ENCODE measurements at regions not wholly inside any gene's neighbourhood (a gene's known extent, or its start where the extent isn't known, plus 50 kb on each side); places are given as distances from the start of the nearest gene placed in this dataset.

DNA sequence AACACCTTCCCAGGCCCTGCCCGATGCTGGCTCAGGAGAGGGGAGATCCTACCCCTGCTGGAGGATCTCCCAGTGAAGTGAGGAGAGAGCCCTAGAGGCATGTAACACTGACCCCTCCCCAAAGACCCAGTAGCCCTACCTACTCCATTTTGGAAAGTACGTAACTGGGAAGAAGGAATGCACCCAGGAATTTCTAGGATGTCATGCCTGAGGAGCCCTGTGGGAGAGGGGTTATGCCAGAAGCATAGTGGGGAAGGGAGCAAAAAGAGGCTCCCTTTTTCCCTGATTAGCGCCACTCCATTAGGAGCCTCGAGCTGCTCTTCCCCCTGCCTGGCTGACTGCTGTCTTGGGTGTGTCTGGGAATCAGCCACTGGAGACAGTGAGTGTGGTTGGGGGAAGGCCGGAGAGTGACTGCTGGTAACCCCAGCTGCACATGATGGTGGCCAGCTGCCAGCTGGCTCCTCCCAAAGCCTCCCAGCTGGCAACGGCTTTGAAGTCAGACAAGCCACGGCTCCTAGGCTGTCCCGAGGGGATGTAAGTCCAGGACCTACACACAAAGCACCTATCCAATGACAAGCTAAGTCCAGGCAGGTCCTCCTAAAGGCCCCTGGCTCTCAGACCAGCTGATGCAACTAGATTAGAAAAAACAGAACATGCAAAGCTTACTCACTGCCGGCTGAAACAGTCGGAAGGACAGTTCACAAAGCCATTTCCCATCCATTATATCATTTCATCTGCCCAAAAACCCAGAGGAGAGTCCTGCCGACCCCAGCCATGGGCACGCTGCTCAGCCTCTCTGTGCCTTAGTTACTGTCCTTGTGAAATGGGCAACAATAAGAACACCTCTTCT, 136.5 kb upstream of the ABCA1 start:
- DNase-seq (ENCODE audit: low read depth in 2 of 2): no peak

DNA sequence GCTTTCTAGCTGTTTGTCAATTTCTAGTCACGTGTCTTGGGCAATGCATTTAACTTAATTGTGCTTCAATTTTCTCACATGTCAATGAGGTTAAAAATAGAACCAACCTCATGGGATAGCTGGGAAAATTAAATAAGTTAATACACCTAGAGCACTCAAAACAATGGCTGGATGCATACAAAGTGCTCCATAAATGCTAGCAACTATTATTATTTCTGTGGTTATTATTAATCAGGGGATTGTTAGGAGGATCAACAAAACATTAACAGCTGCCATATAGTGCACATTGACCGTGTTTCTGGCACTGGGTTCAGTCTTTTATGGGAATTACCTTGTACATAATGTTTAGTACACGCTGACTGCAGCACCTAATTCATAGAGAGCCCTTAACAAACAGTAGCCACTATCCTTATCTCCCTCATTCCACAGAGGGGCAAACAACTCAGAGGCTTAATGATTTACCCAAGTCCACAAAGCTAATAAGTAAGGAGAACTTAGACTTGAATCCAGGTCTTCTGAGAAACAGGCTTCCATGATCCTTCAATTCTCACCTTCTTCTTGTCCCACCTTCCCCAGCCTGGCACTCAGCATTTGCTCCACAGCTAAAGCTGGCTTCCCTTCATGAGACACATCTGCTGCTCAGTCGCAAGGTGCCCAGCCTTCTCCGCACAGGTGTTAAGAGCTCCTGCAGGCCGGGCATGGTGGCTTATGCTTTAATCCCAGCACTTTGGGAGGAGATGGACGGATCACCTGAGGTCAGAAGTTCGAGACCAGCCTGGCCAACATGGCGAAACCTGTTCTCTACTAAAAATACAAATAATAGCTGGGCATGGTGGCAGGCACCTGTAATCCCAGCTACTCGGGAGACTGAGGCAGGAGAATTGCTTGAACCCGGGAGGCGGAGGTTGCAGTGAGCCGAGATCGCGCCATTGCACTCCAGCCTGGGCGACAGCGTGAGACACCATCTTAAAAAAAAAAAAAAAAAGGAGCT, 137.4 kb upstream of the ABCA1 start:
- no peak for DNase-seq (ENCODE audit: low read depth in 2 of 2)

DNA sequence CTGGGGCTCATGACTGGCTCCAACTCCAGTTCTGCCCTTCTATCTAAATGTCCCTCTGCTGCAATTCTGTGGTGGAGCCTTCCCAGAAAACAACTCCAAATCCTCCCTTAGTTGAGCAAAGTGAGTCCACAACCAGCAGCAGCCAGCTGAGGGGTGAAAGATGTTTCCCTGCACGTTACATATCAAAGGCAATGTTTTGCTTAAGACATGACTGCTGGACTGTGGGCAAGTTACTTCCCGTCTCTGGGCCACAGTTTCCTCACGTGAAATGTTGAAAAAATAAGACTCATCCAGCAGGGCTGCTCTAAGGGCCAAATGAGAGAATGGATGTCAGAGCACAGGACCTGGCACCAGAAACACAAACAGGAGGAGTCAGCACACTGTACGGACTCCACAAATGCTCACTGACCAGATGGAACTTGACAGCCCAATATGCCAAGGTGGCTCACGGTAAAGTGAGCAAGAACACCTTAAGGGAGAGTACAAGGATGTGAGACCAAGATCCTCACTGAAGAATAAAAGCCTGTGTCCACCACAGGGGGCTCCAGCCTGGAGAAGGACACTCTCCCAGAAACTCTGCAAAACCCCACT, 138.4 kb upstream of the ABCA1 start:
- DNase-seq (ENCODE audit: low read depth in 2 of 2): no peak

DNA sequence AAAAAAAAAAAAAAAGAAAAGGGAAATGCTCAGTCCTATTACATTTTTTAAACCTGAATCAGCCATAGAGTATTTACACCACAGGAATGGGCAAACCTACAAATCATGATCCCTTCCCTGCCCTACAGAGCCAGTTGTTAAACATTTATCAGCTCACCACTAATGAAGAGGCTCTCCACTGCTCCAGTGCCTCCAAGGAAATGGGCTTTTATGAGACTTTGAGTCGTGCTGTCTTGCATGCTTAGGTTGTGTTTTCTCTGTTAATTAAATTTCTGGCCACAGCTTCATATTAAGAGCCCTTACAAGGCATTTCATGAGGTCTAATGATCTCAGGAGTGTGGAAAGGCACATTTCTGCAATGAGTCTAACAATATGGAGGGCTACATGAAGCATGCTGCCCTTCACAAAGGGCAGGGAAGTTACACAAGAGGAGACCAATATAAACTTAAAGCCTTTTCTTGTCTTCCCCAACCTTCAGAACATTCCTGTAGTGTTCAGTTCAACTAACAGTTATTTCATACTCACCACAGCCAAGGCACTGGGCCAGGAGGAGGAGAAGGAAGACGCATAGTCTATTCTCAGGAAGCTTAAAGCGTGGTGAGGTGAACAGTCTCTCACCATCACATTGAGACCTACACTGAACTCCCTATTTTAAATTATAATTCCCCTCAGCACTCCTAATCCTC, 140.1 kb upstream of the ABCA1 start:
- DNase-seq (ENCODE audit: low read depth in 2 of 2): no peak

DNA sequence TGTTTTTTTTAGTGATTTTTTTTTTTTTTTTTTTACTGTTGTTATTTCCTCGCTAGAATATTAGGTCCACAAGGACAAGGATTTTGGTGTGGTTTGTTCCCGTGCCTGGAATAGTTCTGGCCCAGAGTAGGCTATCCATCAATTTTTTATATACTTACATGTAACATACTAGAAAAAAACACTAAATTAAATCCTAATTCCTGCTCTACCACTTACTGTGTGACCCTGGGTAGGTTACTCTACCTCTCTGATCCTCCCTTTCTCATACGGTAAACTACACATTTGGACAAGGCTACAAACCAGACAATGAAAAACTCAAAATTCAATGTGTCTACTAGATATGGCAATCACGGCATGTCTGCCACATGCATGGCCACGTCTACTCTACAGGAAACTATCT, 141.3 kb upstream of the ABCA1 start:
- no peak for DNase-seq (ENCODE audit: low read depth in 2 of 2)

DNA sequence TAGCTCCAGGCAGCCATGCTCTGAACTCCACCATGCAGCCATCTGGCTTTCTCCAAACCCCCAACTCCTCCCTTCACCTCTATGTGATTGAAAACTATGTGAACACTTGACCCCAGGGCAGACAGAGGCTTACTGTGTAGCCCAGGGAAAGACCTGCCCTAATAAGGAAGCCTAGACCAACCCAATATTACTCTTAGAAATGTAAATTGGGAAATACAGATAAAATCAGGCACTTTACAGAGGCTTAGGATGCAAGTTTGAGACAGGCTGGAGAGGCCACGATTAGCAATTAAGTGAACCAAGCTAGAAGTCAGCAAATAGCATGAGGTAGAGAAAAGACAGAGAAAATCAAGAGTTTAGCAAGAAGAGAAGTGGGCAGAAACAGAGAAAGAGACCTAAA, 141.7 kb upstream of the ABCA1 start:
- no peak for DNase-seq (ENCODE audit: low read depth in 2 of 2)

DNA sequence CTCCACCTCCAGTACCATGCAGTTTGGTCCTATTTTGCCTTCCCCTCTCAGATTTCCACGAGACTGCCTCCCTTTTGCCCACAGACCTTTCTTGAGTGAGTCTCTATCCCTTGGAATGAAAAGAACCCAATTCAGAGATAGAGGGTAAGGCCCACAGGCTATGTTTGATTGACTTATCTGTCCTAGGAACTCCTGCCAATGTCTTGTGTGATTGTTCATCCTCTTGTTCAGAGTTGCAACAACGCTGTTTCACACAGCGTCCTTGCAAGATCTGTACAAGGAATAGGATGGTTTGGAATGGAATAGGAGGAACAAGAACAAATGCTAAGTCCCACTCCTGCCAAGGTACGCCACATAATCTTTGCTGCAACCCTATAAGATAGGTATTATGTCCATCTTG, 142.2 kb upstream of the ABCA1 start:
- no peak for DNase-seq (ENCODE audit: low read depth in 2 of 2)

DNA sequence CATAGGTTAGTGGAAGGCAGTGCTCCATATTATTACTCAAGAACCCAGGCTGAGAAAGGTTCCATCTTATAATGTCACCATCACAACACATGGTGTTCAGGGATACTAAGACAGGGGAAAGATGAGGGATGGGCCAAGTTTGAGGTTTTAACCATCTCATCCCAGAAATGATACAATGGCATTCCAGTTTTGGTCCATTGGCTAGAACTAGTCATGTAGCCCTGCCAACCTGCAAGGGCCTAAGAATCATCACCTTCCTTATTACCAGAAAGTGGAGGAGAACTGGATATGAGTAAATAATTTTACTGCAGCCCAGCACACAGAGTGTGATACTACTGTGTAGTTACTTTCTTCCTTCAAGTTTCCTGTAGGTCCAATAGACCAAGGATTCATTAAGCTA, 144.5 kb upstream of the ABCA1 start:
- no peak for DNase-seq (ENCODE audit: low read depth in 2 of 2)

DNA sequence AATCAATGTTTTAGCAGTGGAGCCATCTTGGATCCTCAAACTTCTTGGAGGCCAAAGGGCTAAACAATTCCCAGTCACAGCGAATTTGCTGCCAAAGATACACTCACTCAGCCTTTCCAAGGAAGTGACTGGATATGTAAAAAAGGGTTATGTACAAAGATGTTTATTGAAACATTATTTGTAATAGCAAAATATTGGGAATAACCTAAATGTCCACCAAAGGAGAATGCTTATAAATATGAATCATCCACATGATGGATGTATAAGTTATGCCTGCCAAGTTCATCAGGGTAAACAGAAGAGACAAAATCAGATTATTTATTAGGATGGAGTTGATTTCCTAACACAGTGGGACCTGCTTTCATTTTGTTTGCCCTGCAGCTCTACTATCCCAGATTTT, 145.2 kb upstream of the ABCA1 start:
- no peak for DNase-seq (ENCODE audit: low read depth in 2 of 2)

DNA sequence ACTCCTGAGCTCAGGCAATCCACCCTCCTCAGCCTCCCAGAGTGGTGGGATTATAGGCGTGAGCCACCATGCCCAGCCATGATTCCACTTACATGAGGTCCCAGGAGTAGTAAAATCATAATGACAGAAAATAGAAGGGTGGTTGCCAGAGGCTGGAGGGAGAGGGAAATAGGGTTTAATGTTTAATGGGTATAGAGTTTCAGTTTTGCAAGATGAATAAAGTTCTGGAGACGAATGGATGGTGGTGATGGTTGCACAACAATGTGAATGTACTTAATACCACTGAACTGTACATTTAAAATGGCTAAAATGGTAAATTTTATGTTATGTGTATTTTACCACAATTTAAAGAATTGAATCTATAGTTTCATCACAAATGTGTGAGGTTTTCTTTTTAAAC, 146.5 kb upstream of the ABCA1 start:
- no peak for DNase-seq (ENCODE audit: low read depth in 2 of 2)

DNA sequence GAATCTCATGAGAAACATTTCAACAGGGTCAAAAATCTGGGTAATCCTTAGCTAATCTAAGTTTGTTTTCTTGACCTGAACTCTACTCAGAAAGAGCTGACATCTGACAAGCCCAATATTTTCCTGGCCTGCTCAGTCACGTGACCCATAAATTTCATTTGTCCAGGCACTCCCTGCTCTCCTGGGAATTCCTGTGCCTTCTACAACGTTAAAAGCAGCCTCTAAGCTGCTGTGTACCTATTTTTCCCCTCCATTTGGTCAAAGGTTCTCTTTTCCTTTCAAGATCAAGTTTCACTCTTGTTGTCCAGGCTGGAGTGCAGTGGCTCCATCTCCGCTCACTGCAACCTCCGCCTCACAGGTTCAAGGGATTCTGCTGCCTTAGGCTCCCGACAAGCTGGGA, 148.8 kb upstream of the ABCA1 start:
- no peak for DNase-seq (ENCODE audit: low read depth in 2 of 2)

DNA sequence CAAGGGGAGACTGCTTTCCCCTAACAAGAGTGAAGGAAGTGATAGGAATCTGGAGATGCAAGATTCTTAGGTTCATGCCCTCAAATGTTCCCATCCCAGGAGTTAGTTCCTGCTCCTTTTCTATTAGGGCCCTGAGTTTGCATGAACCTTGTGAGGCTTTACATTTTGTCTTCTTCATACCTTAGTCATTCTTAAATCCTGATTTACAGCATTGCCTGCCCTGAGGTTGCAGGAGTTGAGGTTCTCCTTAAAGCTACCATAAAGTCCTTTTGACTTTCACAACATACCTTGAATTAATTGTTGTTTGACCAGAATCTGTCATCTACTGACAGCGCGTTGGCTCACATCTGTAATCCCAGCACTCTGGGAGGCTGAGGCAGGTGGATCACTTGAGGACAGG, 151.5 kb upstream of the ABCA1 start:
- DNase-seq (ENCODE audit: low read depth in 2 of 2): no peak

DNA sequence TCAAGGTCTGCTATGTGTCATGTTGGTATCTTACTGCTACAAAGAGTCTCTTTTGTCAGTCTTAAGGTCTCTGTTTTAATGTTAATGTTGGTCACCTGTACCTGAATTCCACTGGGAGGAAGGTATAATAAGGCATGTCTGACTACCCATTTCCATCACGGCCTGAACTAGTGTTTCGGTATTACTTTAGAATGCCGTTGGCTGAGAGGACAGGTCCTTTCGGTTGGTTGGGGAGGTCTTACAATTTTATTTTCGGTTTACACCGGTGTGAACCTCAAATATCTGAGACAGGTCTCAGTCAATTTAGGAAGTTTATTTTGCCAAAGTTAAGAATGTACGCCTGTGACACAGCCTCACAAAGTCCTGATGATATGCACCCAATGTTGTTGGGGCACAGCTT, 154.9 kb upstream of the ABCA1 start:
- no peak for DNase-seq (ENCODE audit: low read depth in 2 of 2)

DNA sequence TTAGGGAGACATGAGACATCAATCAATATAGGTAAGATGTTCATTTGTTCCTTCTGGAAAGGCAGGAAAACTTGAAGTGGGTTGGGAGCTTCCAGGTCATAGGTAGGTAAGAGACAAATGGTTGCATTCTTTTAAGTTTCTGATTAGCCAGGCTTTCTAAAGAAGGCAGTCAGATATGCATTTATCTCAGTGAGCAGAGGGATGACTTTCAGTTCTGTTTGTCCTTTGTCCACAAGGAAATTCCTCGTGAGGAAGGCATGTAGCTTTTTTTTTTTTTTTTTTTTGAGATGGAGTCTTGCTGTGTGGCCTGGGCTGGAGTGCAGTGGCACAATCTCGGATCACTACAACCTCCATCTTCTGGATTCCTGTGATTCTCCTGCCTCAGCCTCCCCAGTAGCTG, 155.3 kb upstream of the ABCA1 start:
- DNase-seq (ENCODE audit: low read depth in 2 of 2): no peak

DNA sequence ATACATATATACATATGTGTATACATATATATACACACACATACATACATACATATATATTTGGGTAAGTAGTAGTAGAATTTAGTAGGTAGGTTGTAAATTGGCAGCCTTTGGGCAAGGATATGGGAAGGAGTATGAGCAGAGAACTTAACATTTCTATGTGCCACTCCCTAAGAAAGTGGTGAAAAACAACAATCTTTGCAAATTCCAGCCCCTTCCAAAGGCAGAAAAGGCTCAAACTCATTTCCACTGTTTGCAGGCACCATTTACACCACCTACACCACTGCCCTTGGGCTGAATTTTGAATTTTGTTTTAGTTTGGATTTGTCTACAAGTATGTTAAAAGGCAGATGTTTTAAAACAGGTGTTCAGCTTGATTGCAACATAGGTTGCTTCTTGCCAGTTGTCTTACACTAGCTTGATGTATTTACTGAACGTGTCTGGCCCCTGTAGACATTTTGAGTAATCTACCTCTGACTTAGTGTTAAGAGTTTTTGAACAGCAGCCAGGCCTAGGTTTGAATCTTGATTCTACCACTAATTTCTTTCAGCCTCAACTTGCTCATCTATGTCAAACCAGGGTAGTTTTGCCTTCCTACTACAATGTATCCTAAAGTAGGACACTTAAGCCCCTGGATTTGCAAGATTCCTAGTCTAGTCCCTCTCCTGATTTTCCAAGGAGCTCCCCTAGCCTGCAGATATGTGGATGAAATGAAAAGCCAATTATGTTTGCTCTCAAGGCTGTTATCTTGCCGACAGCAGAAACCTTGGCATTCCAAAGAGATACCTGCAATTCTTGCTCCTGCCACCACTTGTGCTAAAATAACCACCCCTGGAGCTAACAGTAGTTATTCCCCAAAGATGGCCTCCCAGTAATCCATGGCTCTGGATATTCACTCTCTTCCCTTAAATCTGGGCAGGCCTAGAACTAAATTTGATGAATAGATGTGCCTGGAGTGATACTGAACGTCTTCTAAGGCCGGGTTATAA, 156.2 kb upstream of the SLC44A1 start:
- DNase-seq (ENCODE audit: low read depth in 2 of 2): no peak

DNA sequence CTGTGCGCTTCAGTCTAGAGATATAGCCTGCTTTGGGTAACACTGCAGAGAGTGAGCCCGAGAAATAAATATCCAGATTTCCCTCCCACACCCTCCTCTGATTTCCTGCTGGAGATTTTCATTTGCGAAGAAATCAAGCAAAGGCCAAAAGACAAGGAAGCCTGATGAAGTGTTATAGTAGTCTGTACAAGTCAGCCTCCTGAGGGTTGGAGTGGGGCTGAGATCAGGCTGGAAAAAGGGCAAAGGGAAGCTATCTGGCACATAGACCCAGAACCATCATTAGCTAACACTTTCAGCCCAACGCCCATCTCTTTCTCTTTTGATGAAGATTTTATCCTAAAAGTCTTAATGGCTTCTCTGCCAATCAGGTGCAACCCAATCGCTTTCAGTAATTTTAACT, 154.6 kb upstream of the SLC44A1 start:
- DNase-seq (ENCODE audit: low read depth in 2 of 2): no peak

DNA sequence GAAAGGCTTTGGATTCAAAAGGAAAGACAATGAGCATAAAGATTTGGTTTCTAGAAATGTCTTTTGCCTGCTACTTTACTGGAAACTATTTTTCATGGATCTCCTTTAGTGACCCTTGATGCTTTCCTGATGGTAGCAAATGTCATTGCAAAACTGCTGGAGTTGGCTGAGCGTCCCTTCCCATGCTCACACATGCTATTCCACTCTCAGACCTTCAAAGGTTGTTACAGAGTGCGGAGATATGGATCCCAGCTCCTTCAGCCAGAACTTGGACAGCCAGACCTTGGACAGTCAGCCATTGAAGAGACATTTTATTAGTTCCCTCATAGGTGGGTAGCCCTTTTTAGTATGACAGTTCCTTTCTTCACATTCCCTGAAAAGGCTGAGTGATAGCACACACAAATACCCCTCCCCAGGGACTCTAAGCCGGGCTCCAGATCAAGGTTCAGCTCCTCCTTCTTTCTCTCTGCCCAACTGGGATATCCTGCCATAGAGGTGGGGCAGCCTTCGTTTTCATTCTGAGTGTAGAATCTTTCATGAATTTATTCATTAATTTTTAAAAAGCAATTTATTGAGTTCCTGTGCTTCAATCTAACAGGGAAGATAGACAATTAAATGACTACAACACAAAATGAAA, 153.3 kb upstream of the SLC44A1 start:
- no peak for DNase-seq (ENCODE audit: low read depth in 2 of 2)

DNA sequence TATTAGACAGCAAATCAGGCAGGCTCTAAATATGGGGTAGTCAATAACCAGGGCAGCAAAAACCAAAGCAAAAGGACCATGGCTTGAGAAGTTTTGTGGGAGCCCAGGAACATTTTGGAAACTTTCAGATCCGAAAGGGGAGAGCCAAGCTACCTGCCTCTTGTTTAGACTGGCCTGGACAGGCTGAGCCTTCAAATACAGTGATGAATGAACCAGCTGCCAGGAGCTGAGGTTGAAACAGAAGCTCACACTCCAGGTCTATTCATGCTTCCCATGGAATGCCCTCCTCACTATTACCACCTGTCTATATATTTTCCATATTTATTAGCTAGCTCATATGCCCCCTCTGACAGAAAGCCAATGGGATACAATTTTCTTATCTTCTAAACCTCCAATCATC, 150.8 kb upstream of the SLC44A1 start:
- DNase-seq (ENCODE audit: low read depth in 2 of 2): no peak

DNA sequence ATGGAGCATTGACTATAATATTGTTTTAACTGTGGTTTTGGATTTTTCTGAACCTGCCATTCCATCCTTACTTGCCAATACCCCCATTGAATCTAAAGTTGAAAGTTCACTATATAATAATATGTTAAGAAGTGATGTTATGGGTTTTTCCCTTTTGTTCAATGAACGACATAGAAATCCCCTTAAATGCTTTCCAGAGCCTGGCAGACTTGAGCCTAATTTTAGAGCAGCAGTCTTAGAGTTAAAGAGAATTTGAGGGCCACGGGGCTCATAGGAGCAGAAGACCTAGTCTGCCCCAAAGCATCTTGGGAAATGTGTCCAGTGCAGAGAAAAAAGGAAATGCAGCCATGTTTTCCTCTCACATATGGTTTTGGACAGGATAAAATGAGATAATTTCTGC, 146.1 kb upstream of the SLC44A1 start:
- DNase-seq (ENCODE audit: low read depth in 2 of 2): no peak

DNA sequence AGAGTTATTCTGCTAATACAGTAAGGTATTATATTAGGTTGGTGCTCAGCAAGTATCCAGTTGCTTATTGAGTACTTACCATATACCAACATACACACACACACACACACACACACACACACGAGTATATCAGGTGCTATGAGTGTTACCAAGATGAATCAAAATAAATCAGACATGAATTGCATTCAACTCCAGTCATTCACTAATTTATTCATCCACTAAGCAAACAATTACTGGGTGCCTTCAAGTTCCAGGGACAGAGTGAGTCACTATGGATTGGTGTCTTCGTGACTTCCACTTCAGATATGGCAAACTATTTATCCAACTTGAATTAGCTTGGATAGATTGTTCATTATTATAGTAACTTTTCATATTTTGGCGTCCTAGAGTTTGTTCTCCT, 140.7 kb upstream of the SLC44A1 start:
- no peak for DNase-seq (ENCODE audit: low read depth in 2 of 2)

Data from stimulated activated CD4-positive, alpha-beta T cell treated with anti-CD3 and anti-CD28 coated beads, Interleukin-15, amount 100 ng/mL, for 48 hours (primary cell).